Adrenal gland (tissue), 9 donors: ENCODE measurements at regions not wholly inside any gene's neighbourhood (a gene's known extent, or its start where the extent isn't known, plus 50 kb on each side); places are given as distances from the start of the nearest gene placed in this dataset.

Experiments
- DNase-seq, 7 donors: peaks; one replicate each; pipeline ENCODE4 v3.0.0-alpha.2; 2019 to 2020
- H3K27ac ChIP-seq, 5 donors: fragments of 200-600 bp; sonication (generic) in 4 of 5; 1 replicate in 3 of 5; 2 replicates in 2 of 5; pipeline versions ENCODE4 v1.5.1 to v1.8.0; 2016 to 2020; ENCODE audit warnings: mild to moderate bottlenecking in 1 of 5
- H3K27me3 ChIP-seq: fragments of 200-600 bp; 2 replicates; pipeline ENCODE4 v1.8.0; 2021
- H3K36me3 ChIP-seq, 2 donors: fragments of 200-600 bp; replicated peaks in 1 of 2; 1 replicate in 1 of 2; 2 replicates in 1 of 2; pipeline versions ENCODE4 v1.5.1 to v1.8.0; 2018 to 2022
- H3K4me1 ChIP-seq, 2 donors: fragments of 200-600 bp; replicated peaks in 1 of 2; 1 replicate in 1 of 2; 2 replicates in 1 of 2; pipeline versions ENCODE4 v1.5.1 to v1.8.0; 2018 to 2021
- H3K4me3 ChIP-seq, 4 donors: fragments of 200-600 bp; sonication (generic) in 3 of 4; one replicate each; pipeline ENCODE4 v1.5.1; 2016 to 2018
- H3K9me3 ChIP-seq, 3 donors: fragments of 200-600 bp; sonication (generic) in 1 of 3; replicated peaks in 1 of 3; 1 replicate in 2 of 3; 2 replicates in 1 of 3; pipeline versions ENCODE4 v1.5.1 to v1.8.0; 2016 to 2021
- CTCF ChIP-seq, 6 experiments: fragments of 450-650 bp in 4 of 6; fragments of 200-600 bp in 2 of 6; sonication (generic) in 1 of 6; IDR thresholded peaks; 1 replicate in 5 of 6; 2 replicates in 1 of 6; pipeline versions ENCODE4 v1.5.1 to v1.8.0; 2016 to 2021; ENCODE audit warnings: antibody characterized with exemption in 6 of 6, mild to moderate bottlenecking in 2 of 6, moderate library complexity in 1 of 6
- POLR2A ChIP-seq, 2 donors: fragments of 450-650 bp; IDR thresholded peaks; one replicate each; pipeline ENCODE4 v1.6.1; 2017; ENCODE audit warnings: antibody characterized with exemption in 2 of 2, mild to moderate bottlenecking in 2 of 2, moderate library complexity in 1 of 2
- WGBS, 4 donors: extraction: QIAGEN DNeasy Blood & Tissue Kit in 2 of 4; methylation state at CpG; one replicate each; pipeline versions ENCODE4 v1.1.5 to v1.1.7; 2013 to 2017; 5-methylcytosine and 5-hydroxymethylcytosine counted together
- intact Hi-C, 2 donors: fragments of 100-400 bp; cut with DNase I; formaldehyde crosslinking; loops; one replicate each; pipeline versions ENCODE4 v1.14.1 to v1.15.0; 2022 to 2023
- donor health status: healthy with polysubstance abuse.
- donor health status: Bipolar disorder and iron deficiency.
- donor health status: DM: yes; HTN: yes; CAD: no.
- donor health status: DM: no; HTN: no; CAD: no.
- donor health status: DM: no; HTN: no; CAD: no.

- H3K4me1 ChIP-seq: no peaks in the 10 kb centered on the region
These were observed 464.7 kb downstream of the PDCD6IP start for GRCh38 chr3:34263101-34263621.

GRCh38 chr3:34264337-34265041 lies 466.1 kb downstream of the PDCD6IP start:
- no peak for TF ChIP-seq CTCF (IDR thresholded peaks at IDR 0.05)
- TF ChIP-seq POLR2A (IDR thresholded peaks at IDR 0.05): no peak
- Histone ChIP-seq H3K9me3 (no peaks in the 10 kb centered on the region), H3K4me1 (no peaks in the 10 kb centered on the region), H3K27ac (no peak overlapping the region), H3K36me3 (no peaks in the 10 kb centered on the region), H3K4me3 (no peak overlapping the region), H3K27me3 (no peaks in the 10 kb centered on the region)
- WGBS, 4 donors: 55 to 62% (median 59%) methylated on average over 5 of the region's 5 CpGs
- intact Hi-C loops: loop anchor here in 1 of 2 donors (10.0 kb wide), 1 partner anchor 420 kb away; no protein-coding TSS in a partner anchor
- DNase-seq: no peak

More at GRCh38 chr3:34263101-34263621, 464.7 kb downstream of the PDCD6IP start:
- TF ChIP-seq CTCF (IDR thresholded peaks at IDR 0.05): no peak
- TF ChIP-seq POLR2A (IDR thresholded peaks at IDR 0.05): no peak
- 14 to 22% (median 17%) methylated on average over 4 of the region's 4 CpGs for WGBS, 4 donors
- intact Hi-C loops: loop anchor here in 1 of 2 donors (10.0 kb wide), 1 partner anchor 422 kb away; no protein-coding TSS in a partner anchor
- H3K36me3 ChIP-seq: no peaks in the 10 kb centered on the region
- H3K27me3 ChIP-seq: no peaks in the 10 kb centered on the region
- no peak for DNase-seq
- H3K4me3 ChIP-seq: no peak overlapping the region
- H3K27ac ChIP-seq: no peak overlapping the region
- H3K9me3 ChIP-seq: no peaks in the 10 kb centered on the region

GRCh38 chr3:34267088-34267487 lies 468.7 kb downstream of the PDCD6IP start:
- Histone ChIP-seq H3K27ac (no peak overlapping the region), H3K27me3 (no peaks in the 10 kb centered on the region), H3K36me3 (no peaks in the 10 kb centered on the region), H3K4me1 (no peaks in the 10 kb centered on the region), H3K9me3 (no peaks in the 10 kb centered on the region), H3K4me3 (no peak overlapping the region)
- no peak for DNase-seq
- intact Hi-C loops: loop anchor here in 1 of 2 donors (10.0 kb wide), 1 partner anchor 418 kb away; no protein-coding TSS in a partner anchor
- TF ChIP-seq CTCF (IDR thresholded peaks at IDR 0.05): no peak

GRCh38 chr3:34268032-34268709 lies 469.7 kb downstream of the PDCD6IP start:
- Histone ChIP-seq H3K4me1 (no peaks in the 10 kb centered on the region), H3K4me3 (no peak overlapping the region), H3K27me3 (no peaks in the 10 kb centered on the region), H3K27ac (no peak overlapping the region), H3K36me3 (no peaks in the 10 kb centered on the region), H3K9me3 (no peaks in the 10 kb centered on the region)
- intact Hi-C loops: loop anchor here in 1 of 2 donors (10.0 kb wide), 1 partner anchor 417 kb away; no protein-coding TSS in a partner anchor
- DNase-seq: no peak
- no peak for TF ChIP-seq POLR2A (IDR thresholded peaks at IDR 0.05)
- TF ChIP-seq CTCF (IDR thresholded peaks at IDR 0.05): no peak
- 57 to 68% (median 66%) methylated on average over 4 of the region's 4 CpGs for WGBS, 4 donors
